Esophagus squamous epithelium (tissue), 4 donors: ENCODE measurements at regions not wholly inside any gene's neighbourhood (a gene's known extent, or its start where the extent isn't known, plus 50 kb on each side); places are given as distances from the start of the nearest gene placed in this dataset.

ENCODE experiments used
- POLR2A ChIP-seq, 4 donors: fragments of 450-650 bp; IDR thresholded peaks; one replicate each; pipeline ENCODE4 v1.6.1; 2017; ENCODE audit warnings: antibody characterized with exemption in 4 of 4, mild to moderate bottlenecking in 4 of 4, moderate library complexity in 3 of 4
- TF ChIP-seq, protein P1 (sequence below), 6 experiments: fragments of 450-650 bp in 4 of 6; fragments of 200-600 bp in 2 of 6; sonication (generic) in 2 of 6; IDR thresholded peaks; one replicate each; pipeline ENCODE4 v1.5.1; 2016 to 2019; ENCODE audit warnings: antibody characterized with exemption in 6 of 6, mild to moderate bottlenecking in 4 of 6, moderate library complexity in 4 of 6

DNA sequence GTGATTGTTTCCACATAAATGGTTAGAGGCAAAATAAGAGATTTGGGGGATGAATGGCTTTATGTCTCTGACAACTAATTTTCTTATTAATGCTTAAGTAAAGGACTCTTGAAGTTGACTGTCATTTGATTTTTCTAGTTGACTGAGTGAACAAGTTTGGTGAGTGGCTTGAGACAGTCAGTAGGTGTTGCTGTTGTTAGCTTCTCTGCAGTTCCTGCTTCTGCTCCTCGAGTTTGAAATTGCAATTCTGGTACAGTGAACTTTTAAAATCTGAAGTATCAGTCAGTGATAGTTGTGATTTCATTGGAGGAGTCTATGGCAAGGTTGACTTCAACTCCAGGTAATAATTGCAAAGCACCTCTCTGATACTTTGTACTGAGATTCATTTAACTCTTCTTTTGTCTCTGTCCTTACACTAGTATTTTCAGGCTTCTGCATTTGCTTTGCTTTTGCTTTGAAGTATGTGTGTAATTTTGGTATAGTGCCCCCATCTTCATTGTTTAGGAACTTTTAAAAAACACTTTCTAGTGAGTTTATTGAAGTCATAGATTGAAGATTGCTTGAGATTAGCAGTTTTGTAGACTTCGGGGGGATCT lies 415.5 kb downstream of the PCNX1 start:
- no peak for TF ChIP-seq POLR2A (IDR thresholded peaks at IDR 0.05)
- TF ChIP-seq, protein P1, sequence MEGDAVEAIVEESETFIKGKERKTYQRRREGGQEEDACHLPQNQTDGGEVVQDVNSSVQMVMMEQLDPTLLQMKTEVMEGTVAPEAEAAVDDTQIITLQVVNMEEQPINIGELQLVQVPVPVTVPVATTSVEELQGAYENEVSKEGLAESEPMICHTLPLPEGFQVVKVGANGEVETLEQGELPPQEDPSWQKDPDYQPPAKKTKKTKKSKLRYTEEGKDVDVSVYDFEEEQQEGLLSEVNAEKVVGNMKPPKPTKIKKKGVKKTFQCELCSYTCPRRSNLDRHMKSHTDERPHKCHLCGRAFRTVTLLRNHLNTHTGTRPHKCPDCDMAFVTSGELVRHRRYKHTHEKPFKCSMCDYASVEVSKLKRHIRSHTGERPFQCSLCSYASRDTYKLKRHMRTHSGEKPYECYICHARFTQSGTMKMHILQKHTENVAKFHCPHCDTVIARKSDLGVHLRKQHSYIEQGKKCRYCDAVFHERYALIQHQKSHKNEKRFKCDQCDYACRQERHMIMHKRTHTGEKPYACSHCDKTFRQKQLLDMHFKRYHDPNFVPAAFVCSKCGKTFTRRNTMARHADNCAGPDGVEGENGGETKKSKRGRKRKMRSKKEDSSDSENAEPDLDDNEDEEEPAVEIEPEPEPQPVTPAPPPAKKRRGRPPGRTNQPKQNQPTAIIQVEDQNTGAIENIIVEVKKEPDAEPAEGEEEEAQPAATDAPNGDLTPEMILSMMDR (IDR thresholded peaks at IDR 0.05), result peak; percentile 34 to 62 (median 48)
